GM21528 (cell line): ENCODE measurements at regions not wholly inside any gene's neighbourhood (a gene's known extent, or its start where the extent isn't known, plus 50 kb on each side); places are given as distances from the start of the nearest gene placed in this dataset.

ENCODE experiments used
- ATAC-seq: cut with Tn5 transposase; IDR thresholded peaks from one replicate; pipeline ENCODE4 v1.9.1; 2021; ENCODE audit warnings: mild to moderate bottlenecking, moderate library complexity; ENCODE audit not compliant: unreplicated experiment, low FRiP score

DNA sequence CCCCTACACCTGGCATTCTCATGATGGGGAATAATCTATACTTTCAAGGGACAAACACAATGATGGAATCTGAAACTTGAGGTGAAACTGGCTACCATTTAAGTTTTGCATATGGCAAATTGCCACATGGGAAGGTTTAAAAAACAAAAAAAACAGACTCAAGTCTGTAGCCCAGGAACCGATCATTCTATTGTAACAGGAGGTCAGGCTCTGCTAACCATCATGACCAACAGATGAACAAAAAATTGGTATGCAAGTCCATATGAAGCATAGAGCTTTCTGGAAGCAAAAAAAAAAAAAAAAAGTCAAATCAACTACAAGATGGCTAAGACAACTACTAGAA, 594.3 kb upstream of the DIPK2B start:
- no peak for ATAC-seq

GRCh38 chrX:45794323-45794994, 593.8 kb upstream of the DIPK2B start:
- ATAC-seq: no peak

DNA sequence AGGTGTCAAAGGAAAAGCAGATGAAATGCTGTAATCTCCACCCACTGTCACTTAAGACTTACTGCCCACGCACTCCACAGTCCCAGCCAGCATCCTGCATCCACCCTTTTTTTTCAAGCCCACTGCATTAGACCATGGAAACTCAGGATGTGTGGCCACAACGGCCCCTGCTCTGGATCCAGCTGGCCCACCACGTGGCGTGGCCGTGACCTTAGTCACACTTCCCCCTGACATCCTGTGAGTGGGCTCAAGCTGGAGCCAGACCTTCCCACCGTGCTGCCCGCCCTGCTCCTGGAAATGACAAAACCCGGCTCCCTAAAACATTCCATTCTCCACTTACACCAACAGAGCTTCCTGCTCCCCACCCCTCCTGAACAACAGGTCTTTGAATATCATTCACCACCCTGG, 588.3 kb upstream of the DIPK2B start:
- no peak for ATAC-seq

GRCh38 chrX:45788315-45788714, 587.6 kb upstream of the DIPK2B start:
- no peak for ATAC-seq

DNA sequence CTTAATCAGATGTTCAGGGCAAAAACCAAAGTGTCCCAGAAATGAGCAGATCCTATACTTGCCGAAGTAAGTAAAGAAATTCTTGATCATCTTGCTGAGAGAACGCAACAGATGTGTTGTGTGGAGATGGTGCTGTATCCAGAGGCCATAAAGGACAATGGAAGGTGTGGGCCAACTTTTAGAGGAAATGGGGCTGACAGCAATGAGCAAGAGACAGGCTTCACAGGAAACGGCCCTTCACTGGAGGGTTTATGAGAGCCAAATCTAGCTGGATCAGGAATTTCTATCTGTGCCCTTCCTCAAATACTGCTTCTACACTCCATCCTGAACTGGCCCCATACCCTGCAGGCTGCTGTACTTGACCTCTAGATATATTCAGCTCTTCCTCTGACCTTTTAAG, 583.9 kb upstream of the DIPK2B start:
- ATAC-seq: no peak

- ATAC-seq: no peak
Measured at GRCh38 chrX:45783002-45783401, 582.3 kb upstream of the DIPK2B start.

GRCh38 chrX:45781901-45782553, 581.4 kb upstream of the DIPK2B start:
- no peak for ATAC-seq

- no peak for ATAC-seq
Measured at GRCh38 chrX:45778616-45779015, 577.9 kb upstream of the DIPK2B start.

- no peak for ATAC-seq
Measured at GRCh38 chrX:45777366-45777765, 576.7 kb upstream of the DIPK2B start.

GRCh38 chrX:45775468-45775867, 574.8 kb upstream of the DIPK2B start:
- no peak for ATAC-seq

DNA sequence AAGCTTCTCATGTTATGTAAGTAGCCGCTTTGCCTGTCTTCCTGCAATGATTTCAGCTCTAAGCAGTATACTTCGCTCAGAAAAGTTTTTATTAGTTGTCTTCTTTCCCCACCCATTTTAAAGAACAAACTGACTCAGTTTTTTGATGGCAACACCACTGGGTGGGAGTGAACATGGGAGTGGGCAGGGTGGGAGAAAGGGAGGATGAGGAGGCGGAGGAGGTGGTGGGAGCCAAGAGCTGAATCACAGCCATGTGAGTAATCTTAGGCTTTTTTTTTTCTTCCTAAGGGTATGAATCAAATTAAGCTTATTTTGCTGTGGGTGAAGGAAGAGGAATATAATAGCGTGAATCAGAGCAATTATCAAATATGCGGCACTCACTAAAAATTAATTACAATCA, 574.3 kb upstream of the DIPK2B start:
- no peak for ATAC-seq

GRCh38 chrX:45773572-45773971, 572.9 kb upstream of the DIPK2B start:
- no peak for ATAC-seq

DNA sequence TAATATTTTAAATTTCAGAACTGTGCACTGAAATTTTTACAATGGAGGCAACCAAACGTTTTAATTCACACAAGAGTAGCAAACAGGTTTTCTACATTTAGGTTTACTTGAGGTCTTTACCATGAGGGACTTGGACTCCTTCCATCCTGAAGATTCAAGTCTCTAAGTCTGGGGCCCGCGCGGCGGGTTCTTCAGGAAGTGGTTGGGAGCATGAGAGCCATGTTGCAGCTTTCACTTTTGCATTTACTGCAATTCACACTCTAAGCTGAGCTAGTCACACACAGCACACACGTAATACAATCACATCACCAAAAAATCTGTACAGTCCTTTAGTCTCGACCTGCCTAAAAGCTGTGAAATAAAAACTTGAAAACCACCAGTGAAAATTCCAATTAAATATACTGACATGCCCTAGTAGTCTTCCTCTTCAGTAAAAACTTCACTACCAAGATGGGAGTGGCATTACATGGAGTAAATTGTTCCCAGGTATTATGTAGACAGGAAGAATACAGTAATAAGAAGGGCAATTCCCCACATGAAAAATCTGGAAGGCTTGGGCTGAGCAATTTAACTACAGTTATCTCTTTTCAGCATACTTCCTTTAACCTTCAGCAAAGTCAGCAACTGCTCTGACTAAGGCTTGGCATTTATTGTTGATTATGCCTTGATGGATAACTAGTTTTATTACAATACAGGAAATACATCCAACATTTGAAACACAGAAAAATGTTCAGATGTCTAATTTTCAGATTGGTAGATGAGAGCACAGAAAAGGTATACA, 571.1 kb upstream of the DIPK2B start:
- peak; percentile 53 for ATAC-seq

GRCh38 chrX:45771114-45771513, 570.4 kb upstream of the DIPK2B start:
- no peak for ATAC-seq

GRCh38 chrX:45769761-45770582, 569.3 kb upstream of the DIPK2B start:
- no peak for ATAC-seq

DNA sequence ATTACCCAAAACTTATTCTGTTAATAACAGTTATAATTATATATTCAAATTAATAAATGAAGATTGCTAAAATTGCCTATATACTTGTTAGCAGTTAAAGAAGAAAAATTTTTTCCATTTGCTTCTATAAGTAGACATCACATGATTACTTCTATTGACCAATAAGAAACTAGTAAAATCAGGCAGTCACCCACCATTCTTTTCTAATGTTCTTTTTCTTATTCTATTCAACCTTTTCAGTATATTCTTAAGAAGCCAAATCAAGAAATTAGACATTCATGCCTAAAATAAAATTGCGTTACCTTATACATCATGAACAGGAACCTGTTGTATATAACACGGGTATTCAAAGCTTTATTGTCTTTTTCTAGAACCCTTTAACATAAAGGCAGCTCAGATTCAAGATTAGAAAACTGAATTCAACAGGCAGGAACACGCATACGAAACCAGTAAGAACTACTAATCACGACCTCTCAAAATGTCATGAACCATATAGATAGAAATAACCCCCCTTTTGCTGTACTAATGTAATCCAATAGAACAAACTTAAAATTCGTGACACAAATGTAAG, 568.1 kb upstream of the DIPK2B start:
- no peak for ATAC-seq

DNA sequence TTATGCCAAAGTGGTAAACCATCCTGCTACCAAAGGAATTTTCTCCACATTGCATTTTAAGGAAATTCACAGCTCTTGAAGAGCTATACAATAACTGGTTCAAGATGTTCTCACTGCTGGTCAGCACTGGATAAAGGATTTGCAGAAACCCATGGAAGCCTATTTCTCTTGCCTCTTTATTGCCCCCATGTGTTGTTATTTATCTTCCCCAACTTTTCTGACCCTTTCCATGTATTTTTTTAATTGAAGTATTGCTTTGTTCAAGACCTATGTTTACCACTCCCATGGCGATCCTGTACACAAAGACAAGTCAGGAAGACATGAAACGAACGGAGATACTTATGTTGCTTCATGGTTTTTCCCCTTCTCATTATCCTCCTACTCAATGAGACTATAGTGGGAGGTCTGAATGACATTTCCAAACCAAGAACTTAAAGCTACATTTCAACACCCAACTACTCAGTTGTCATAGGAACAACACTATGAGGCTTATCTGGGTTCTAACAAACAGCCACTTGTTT, 566.4 kb upstream of the DIPK2B start:
- ATAC-seq: no peak

- no peak for ATAC-seq
Measured at GRCh38 chrX:45765767-45766166, 565.1 kb upstream of the DIPK2B start.

GRCh38 chrX:45765281-45765680, 564.6 kb upstream of the DIPK2B start:
- no peak for ATAC-seq
